Nephron (organoid): ENCODE measurements at regions not wholly inside any gene's neighbourhood (a gene's known extent, or its start where the extent isn't known, plus 50 kb on each side); places are given as distances from the start of the nearest gene placed in this dataset.

ENCODE experiments used
- H3K27ac Mint-ChIP-seq, 3 experiments: 2 replicates each; pipeline ENCODE4 v1.8.0; 2020; ENCODE audit warnings: mixed read lengths in 3 of 3, mild to moderate bottlenecking in 2 of 3, moderate library complexity in 1 of 3
- H3K27me3 Mint-ChIP-seq: 2 replicates; pipeline ENCODE4 v1.8.0; 2021; ENCODE audit warnings: low read depth, mild to moderate bottlenecking, moderate library complexity, mixed read lengths
- H3K36me3 Mint-ChIP-seq: 2 replicates; pipeline ENCODE4 v1.8.0; 2020; ENCODE audit warnings: low read depth, mixed read lengths
- H3K4me1 Mint-ChIP-seq: 2 replicates; pipeline ENCODE4 v1.8.0; 2020; ENCODE audit warnings: mixed read lengths
- H3K4me3 Mint-ChIP-seq, 3 experiments: 2 replicates each; pipeline ENCODE4 v1.8.0; 2020; ENCODE audit warnings: mild to moderate bottlenecking in 3 of 3, mixed read lengths in 3 of 3, moderate library complexity in 2 of 3
- H3K9me3 Mint-ChIP-seq: 2 replicates; pipeline ENCODE4 v1.8.0; 2020; ENCODE audit warnings: mixed read lengths
- TF ChIP-seq, protein P1 (sequence below), 3 experiments: fragments of 200-600 bp; sonication (generic); IDR thresholded peaks; one replicate each; pipeline ENCODE4 v1.5.0; 2021; ENCODE audit warnings: antibody characterized with exemption in 3 of 3; ENCODE audit not compliant: unreplicated experiment in 3 of 3

DNA sequence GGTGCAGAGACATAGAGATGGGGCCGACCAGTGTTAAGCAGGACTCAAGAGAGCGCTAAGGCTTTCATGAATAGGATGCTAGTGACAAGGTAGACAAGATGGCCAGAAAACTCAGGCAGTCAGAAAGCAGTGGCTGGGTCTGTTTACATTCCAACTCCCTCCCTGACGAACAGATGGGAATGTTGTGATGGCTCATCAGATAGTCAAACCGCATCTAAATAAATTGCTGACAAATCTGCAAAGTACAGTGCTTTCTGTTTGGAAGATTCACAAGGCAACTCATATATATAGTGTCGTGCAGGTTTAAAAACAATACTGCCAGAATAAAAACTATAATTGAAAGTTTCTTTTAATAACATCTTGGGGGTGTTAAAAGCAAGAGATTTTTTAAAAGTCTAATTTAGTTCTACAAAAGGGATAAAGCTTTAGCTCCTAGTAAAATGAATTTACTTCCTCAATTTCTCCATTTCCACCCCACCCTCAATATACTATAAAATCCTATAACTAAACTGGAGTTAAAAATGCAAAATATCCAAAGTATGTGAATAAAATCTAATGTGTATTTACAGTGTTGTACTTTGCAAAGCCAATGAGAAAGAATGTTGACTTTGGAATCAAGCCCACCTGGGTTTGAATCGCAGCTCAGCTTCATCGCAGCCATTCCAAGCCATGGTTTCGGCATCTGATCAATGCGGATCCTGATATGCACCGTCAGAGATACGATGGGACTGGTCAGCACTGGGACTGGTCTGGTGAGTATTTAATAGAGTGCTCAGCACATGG is 247.3 kb upstream of the PDE10A start:
- TF ChIP-seq, protein P1, sequence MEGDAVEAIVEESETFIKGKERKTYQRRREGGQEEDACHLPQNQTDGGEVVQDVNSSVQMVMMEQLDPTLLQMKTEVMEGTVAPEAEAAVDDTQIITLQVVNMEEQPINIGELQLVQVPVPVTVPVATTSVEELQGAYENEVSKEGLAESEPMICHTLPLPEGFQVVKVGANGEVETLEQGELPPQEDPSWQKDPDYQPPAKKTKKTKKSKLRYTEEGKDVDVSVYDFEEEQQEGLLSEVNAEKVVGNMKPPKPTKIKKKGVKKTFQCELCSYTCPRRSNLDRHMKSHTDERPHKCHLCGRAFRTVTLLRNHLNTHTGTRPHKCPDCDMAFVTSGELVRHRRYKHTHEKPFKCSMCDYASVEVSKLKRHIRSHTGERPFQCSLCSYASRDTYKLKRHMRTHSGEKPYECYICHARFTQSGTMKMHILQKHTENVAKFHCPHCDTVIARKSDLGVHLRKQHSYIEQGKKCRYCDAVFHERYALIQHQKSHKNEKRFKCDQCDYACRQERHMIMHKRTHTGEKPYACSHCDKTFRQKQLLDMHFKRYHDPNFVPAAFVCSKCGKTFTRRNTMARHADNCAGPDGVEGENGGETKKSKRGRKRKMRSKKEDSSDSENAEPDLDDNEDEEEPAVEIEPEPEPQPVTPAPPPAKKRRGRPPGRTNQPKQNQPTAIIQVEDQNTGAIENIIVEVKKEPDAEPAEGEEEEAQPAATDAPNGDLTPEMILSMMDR (IDR thresholded peaks at IDR 0.05; ENCODE audit: unreplicated experiment in 3 of 3) = no peak
- H3K27ac Mint-ChIP-seq = no peak overlapping the region
- H3K4me1 Mint-ChIP-seq = no peaks in the 10 kb centered on the region
- H3K36me3 Mint-ChIP-seq = no peaks in the 10 kb centered on the region
- no peaks in the 10 kb centered on the region for H3K9me3 Mint-ChIP-seq
- no peak overlapping the region for H3K4me3 Mint-ChIP-seq
- peaks cover 33% of the 10 kb centered on the region for H3K27me3 Mint-ChIP-seq

DNA sequence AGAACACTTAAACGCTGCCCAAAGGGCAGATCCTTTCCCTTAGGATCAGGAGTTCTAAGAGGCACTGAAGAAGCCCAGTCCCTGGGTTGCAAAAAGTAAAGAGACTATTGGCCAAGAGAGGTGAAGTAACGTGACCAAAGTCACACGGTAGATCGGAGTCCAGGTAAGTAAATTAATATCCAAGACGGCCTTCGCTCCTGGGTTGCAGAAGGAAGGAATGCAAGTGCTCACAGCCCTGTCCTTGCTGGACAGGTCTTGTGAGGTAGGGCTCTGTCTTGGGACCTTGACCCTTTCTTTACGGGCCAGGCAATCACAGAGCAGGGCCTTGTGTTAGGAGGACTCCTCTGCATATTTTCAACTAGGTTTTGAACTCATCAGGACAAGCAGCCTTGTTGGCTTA is 243.7 kb upstream of the PDE10A start:
- Mint-ChIP-seq H3K4me3 (no peak overlapping the region), H3K9me3 (peaks cover 3% of the 10 kb centered on the region), H3K27ac (no peak overlapping the region), H3K36me3 (no peaks in the 10 kb centered on the region), H3K27me3 (peaks cover 47% of the 10 kb centered on the region), H3K4me1 (no peaks in the 10 kb centered on the region)
- TF ChIP-seq, protein P1 (IDR thresholded peaks at IDR 0.05; ENCODE audit: unreplicated experiment in 3 of 3) = no peak

DNA sequence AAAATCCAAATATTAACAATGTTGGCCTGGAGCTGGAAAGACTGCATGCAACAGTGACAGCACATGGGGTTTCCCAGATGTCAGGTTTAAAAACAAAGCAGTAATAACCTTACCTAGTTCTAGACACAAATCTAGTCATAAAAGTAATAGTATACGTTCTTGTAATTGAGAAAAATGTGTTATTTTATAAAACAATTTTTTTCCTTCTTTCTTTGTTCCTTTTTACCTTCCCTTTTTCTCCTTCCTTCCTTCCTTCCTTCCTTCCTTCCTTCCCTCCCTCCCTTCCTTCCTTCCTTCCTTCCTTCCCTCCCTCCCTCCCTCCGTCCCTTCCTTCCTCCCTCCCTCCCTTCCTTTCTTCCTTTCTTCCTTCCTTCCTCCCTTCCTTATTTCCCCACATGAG is 242.7 kb upstream of the PDE10A start:
- TF ChIP-seq, protein P1 (IDR thresholded peaks at IDR 0.05; ENCODE audit: unreplicated experiment in 3 of 3) = no peak
- Mint-ChIP-seq H3K4me1 (peaks cover 2% of the 10 kb centered on the region), H3K27me3 (peaks cover 52% of the 10 kb centered on the region), H3K27ac (no peak overlapping the region), H3K36me3 (no peaks in the 10 kb centered on the region), H3K4me3 (no peak overlapping the region), H3K9me3 (peaks cover 3% of the 10 kb centered on the region)

DNA sequence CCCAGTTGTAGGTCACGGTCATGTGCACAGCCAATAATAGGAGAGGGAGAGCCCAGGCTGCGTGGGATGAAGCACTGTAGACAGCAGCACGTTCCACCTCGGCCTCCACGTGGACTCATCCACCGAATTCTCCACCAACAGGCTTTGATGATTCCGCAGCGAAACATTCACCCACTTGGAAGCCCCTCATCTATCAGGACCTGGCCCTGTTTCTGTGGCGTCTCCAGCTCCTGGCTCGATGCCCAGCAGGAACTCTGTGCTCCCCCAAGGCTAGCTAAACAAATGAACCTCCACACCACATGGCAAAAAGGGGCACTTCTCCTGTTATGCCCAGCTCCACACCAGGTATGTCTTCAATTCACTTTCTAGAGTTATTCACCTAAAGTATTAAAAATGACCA is 237.9 kb upstream of the PDE10A start:
- TF ChIP-seq, protein P1 (IDR thresholded peaks at IDR 0.05; ENCODE audit: unreplicated experiment in 3 of 3) = no peak
- Mint-ChIP-seq H3K4me3 (no peak overlapping the region), H3K9me3 (peaks cover 3% of the 10 kb centered on the region), H3K4me1 (peaks cover 6% of the 10 kb centered on the region), H3K27ac (no peak overlapping the region), H3K36me3 (no peaks in the 10 kb centered on the region), H3K27me3 (peaks cover 53% of the 10 kb centered on the region)

DNA sequence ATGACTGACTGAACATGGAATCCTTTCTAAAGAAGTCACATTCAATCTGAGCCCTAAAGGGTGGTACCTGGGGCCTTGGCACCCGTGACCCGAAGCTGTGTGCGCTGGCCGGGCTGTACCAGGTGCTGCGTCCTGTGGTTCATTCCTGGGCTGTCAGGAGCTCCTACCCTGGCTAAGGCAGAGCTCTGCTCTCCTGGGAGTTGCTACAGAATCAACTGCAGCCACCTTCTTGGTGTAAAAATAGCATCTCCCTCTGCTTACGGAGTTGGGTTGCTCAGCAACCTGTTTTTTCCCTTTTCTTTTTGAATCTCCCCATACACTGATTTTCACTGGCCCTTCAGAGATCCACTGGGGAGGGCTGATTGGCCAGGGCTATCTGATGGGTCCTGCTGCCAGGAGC is 236.6 kb upstream of the PDE10A start:
- H3K9me3 Mint-ChIP-seq = peaks cover 3% of the 10 kb centered on the region
- peaks cover 64% of the 10 kb centered on the region for H3K27me3 Mint-ChIP-seq
- TF ChIP-seq, protein P1 (IDR thresholded peaks at IDR 0.05; ENCODE audit: unreplicated experiment in 3 of 3) = no peak
- H3K36me3 Mint-ChIP-seq = no peaks in the 10 kb centered on the region
- no peak overlapping the region for H3K27ac Mint-ChIP-seq
- peaks cover 10% of the 10 kb centered on the region for H3K4me1 Mint-ChIP-seq
- no peak overlapping the region for H3K4me3 Mint-ChIP-seq
